Pancreas (tissue), 10 donors: ENCODE measurements at regions not wholly inside any gene's neighbourhood (a gene's known extent, or its start where the extent isn't known, plus 50 kb on each side); places are given as distances from the start of the nearest gene placed in this dataset.

Experiments
- ATAC-seq, 4 donors: fragments of 200-7000 bp; cut with Tn5 transposase; one replicate each; pipeline versions ENCODE4 v1.8.0 to v1.9.1; 2020; ENCODE audit warnings: mild to moderate bottlenecking in 4 of 4, moderate library complexity in 4 of 4
- DNase-seq, 6 donors: peaks; one replicate each; pipeline ENCODE4 v3.0.0-alpha.2; 2020
- FAIRE-seq: peaks from 2 replicates; lab custom pipeline; 2012; peaks lifted over from hg19 to GRCh38; lab: Jason Lieb, UNC
- H3K27ac ChIP-seq, 4 donors: fragments of 200-600 bp; sonication (generic); 1 replicate in 3 of 4; 2 replicates in 1 of 4; pipeline versions ENCODE4 v1.5.0 to v1.8.0; 2020
- H3K27me3 ChIP-seq, 4 donors: fragments of 200-600 bp; one replicate each; pipeline ENCODE4 v1.8.0; 2021
- H3K36me3 ChIP-seq, 3 donors: fragments of 200-600 bp; sonication (generic) in 1 of 3; one replicate each; pipeline versions ENCODE4 v1.5.0 to v1.8.0; 2020 to 2021
- H3K4me1 ChIP-seq, 3 donors: fragments of 200-600 bp; one replicate each; pipeline ENCODE4 v1.8.0; 2021
- H3K4me3 ChIP-seq, 4 donors: fragments of 200-600 bp; sonication (generic) in 2 of 4; one replicate each; pipeline versions ENCODE4 v1.5.0 to v1.8.0; 2020 to 2021
- H3K9me3 ChIP-seq, 4 donors: fragments of 200-600 bp; one replicate each; pipeline ENCODE4 v1.8.0; 2021
- CTCF ChIP-seq, 4 donors: fragments of 200-600 bp; sonication (generic) in 3 of 4; IDR thresholded peaks; one replicate each; pipeline versions ENCODE4 v1.5.0 to v1.8.0; 2021; ENCODE audit warnings: antibody characterized with exemption in 4 of 4
- WGBS, 2 donors: extraction: QIAGEN DNeasy Blood & Tissue Kit; methylation state at CpG; one replicate each; pipeline ENCODE4 v1.1.7; 2013; 5-methylcytosine and 5-hydroxymethylcytosine counted together
- intact Hi-C, 3 donors: fragments of 100-400 bp; cut with DNase I; formaldehyde crosslinking; loops; one replicate each; pipeline versions ENCODE4 v1.11.1 to v1.14.2; 2022
- donor health status: healthy with polysubstance abuse.
- donor health status: DM: no; HTN: no; CAD: no; lungs with moderate emphysema.
- donor health status: DM: no; HTN: no; CAD: no.
- donor health status: control.
- donor health status: control.
- donor health status: Bipolar disorder and iron deficiency.
- donor health status: DM: yes; HTN: yes; CAD: no.
- donor health status: DM: no; HTN: no; CAD: no.
- donor health status: DM: no; HTN: no; CAD: no.
- donor health status: DM: yes; HTN: yes; CAD: no.

GRCh38 chr19:33906578-33907335 is 110.1 kb downstream of the KCTD15 start:
- WGBS, 2 donors = 8 to 11% methylated on average over 48 to 59 of the region's 59 CpGs
- Histone ChIP-seq H3K27me3 (no peaks in the 10 kb centered on the region), H3K9me3 (no peaks in the 10 kb centered on the region), H3K4me3 (peak overlapping the region; percentile 31 to 66 (median 42)), H3K36me3 (no peaks in the 10 kb centered on the region), H3K27ac (peak overlapping the region; percentile 78 to 90 (median 84)), H3K4me1 (peaks cover 8 to 19% (median 9%) of the 10 kb centered on the region in 3 donors)
- FAIRE-seq (no peak), ATAC-seq (peak; percentile 24 to 47 (median 34)), DNase-seq (peak in 5 of 6 donors; percentile 29 to 79 (median 43))
- intact Hi-C loops = no loop called here
- TF ChIP-seq CTCF (IDR thresholded peaks at IDR 0.05) = no peak

GRCh38 chr19:33910922-33911321 is 114.3 kb downstream of the KCTD15 start:
- intact Hi-C loops = no loop called here
- H3K4me1 ChIP-seq = peaks cover 0 to 3% (median 0%) of the 10 kb centered on the region in 3 donors
- no peaks in the 10 kb centered on the region for H3K9me3 ChIP-seq
- no peak for DNase-seq
- no peaks in the 10 kb centered on the region for H3K36me3 ChIP-seq
- no peaks in the 10 kb centered on the region for H3K27me3 ChIP-seq
- FAIRE-seq = no peak
- ATAC-seq = no peak
- no peak overlapping the region for H3K27ac ChIP-seq
- no peak overlapping the region for H3K4me3 ChIP-seq
- TF ChIP-seq CTCF (IDR thresholded peaks at IDR 0.05) = no peak
- WGBS, 2 donors = 91% methylated on average over 7 of the region's 7 CpGs

- TF ChIP-seq CTCF (IDR thresholded peaks at IDR 0.05) = no peak
- no peaks in the 10 kb centered on the region for H3K4me1 ChIP-seq
- no peaks in the 10 kb centered on the region for H3K9me3 ChIP-seq
- ATAC-seq (no peak), DNase-seq (no peak), FAIRE-seq (no peak)
- WGBS, 2 donors = 57 to 74% methylated on average over 9 of the region's 9 CpGs
- no peaks in the 10 kb centered on the region for H3K27me3 ChIP-seq
- H3K27ac ChIP-seq = no peak overlapping the region
- H3K4me3 ChIP-seq = no peak overlapping the region
- H3K36me3 ChIP-seq = no peaks in the 10 kb centered on the region
- intact Hi-C loops = no loop called here
Observed at GRCh38 chr19:33914599-33914998, 117.9 kb downstream of the KCTD15 start.

- Histone ChIP-seq H3K27ac (no peak overlapping the region), H3K27me3 (no peaks in the 10 kb centered on the region), H3K4me1 (no peaks in the 10 kb centered on the region), H3K36me3 (no peaks in the 10 kb centered on the region), H3K9me3 (no peaks in the 10 kb centered on the region), H3K4me3 (no peak overlapping the region)
- DNase-seq (no peak), ATAC-seq (no peak), FAIRE-seq (no peak)
- no peak for TF ChIP-seq CTCF (IDR thresholded peaks at IDR 0.05)
- WGBS, 2 donors = 89 to 100% methylated on average over 1 of the region's 1 CpG
- intact Hi-C loops = no loop called here
Observed at GRCh38 chr19:33916792-33917191, 120.1 kb downstream of the KCTD15 start.

GRCh38 chr19:33919291-33919690 is 122.6 kb downstream of the KCTD15 start:
- 89 to 97% methylated on average over 1 of the region's 1 CpG for WGBS, 2 donors
- H3K36me3 ChIP-seq = no peaks in the 10 kb centered on the region
- no peak for ATAC-seq
- FAIRE-seq = no peak
- no peak overlapping the region for H3K27ac ChIP-seq
- H3K4me1 ChIP-seq = no peaks in the 10 kb centered on the region
- DNase-seq = no peak
- no peaks in the 10 kb centered on the region for H3K27me3 ChIP-seq
- intact Hi-C loops = no loop called here
- TF ChIP-seq CTCF (IDR thresholded peaks at IDR 0.05) = no peak
- no peaks in the 10 kb centered on the region for H3K9me3 ChIP-seq
- no peak overlapping the region for H3K4me3 ChIP-seq
